GM13977 (cell line): ENCODE measurements at regions not wholly inside any gene's neighbourhood (a gene's known extent, or its start where the extent isn't known, plus 50 kb on each side); places are given as distances from the start of the nearest gene placed in this dataset.

Experiments used
- DNase-seq: peaks from one replicate; pipeline ENCODE4 v3.0.0; 2012; ENCODE audit warnings: low spot score
- CTCF ChIP-seq: IDR thresholded peaks from 2 replicates; pipeline ENCODE4 v1.5.1; 2012; ENCODE audit warnings: mild to moderate bottlenecking, control low read depth; ENCODE audit not compliant: insufficient read depth; ENCODE audit errors: extremely low read depth, missing control alignments
- in situ Hi-C: fragments of 300-500 bp; cut with MboI; formaldehyde crosslinking; loops from one replicate; pipeline ENCODE4 v1.12.0; 2022; ENCODE audit warnings: low sequenced_read_pairs, low pct_unique_long_range_greater_than_20kb, mixed read lengths, inconsistent platforms; ENCODE audit not compliant: unreplicated experiment

- no peak for DNase-seq
- in situ Hi-C loops = no loop called here
- no peak for TF ChIP-seq CTCF
These were observed 89.7 kb upstream of the IRX2 start for GRCh38 chr5:2841208-2841607.

GRCh38 chr5:2840372-2840915 lies 89.0 kb upstream of the IRX2 start:
- in situ Hi-C loops = no loop called here
- no peak for DNase-seq
- no peak for TF ChIP-seq CTCF

- no peak for TF ChIP-seq CTCF
- in situ Hi-C loops = no loop called here
These were observed 84.7 kb upstream of the IRX2 start for GRCh38 chr5:2836133-2836532.

GRCh38 chr5:2833556-2833955 lies 82.1 kb upstream of the IRX2 start:
- TF ChIP-seq CTCF = no peak
- in situ Hi-C loops = no loop called here
- no peak for DNase-seq

More at GRCh38 chr5:2836133-2836532, 84.7 kb upstream of the IRX2 start:
- no peak for DNase-seq

GRCh38 chr5:2832394-2832793 lies 80.9 kb upstream of the IRX2 start:
- no peak for DNase-seq
- in situ Hi-C loops = no loop called here
- no peak for TF ChIP-seq CTCF

GRCh38 chr5:2829239-2829638 lies 77.8 kb upstream of the IRX2 start:
- no peak for DNase-seq
- TF ChIP-seq CTCF = no peak
- in situ Hi-C loops = no loop called here

- no peak for DNase-seq
- in situ Hi-C loops = no loop called here
- TF ChIP-seq CTCF = no peak
These were observed 67.5 kb upstream of the IRX2 start for GRCh38 chr5:2818936-2819335.
